DND-41 (cell line): ENCODE measurements at regions not wholly inside any gene's neighbourhood (a gene's known extent, or its start where the extent isn't known, plus 50 kb on each side); places are given as distances from the start of the nearest gene placed in this dataset.
"Not testable (repeated sequence)": the region's sequence is repeated elsewhere in the genome, so short reads cannot be mapped to it uniquely, and the experiment has no call there.

Source experiments
- ATAC-seq: fragments of 200-7000 bp; cut with Tn5 transposase; 3 replicates; pipeline ENCODE4 v1.9.1; 2021; ENCODE audit warnings: low read depth; ENCODE audit not compliant: insufficient read depth
- DNase-seq: peaks from one replicate; pipeline ENCODE4 v3.0.0-alpha.2; 2020
- H2AFZ ChIP-seq: 2 replicates; pipeline ENCODE4 v1.6.0; 2012; ENCODE audit warnings: low read depth, low read length
- H3K27ac ChIP-seq: 2 replicates; pipeline ENCODE4 v1.5.1; 2012; ENCODE audit warnings: low read length, inconsistent platforms
- H3K27me3 ChIP-seq: fragments of 200-600 bp; sonication (generic); 2 replicates; pipeline ENCODE4 v1.6.0; 2012; ENCODE audit warnings: low read length, mild to moderate bottlenecking, inconsistent platforms; ENCODE audit not compliant: insufficient read depth, poor library complexity
- H3K36me3 ChIP-seq: 2 replicates; pipeline ENCODE4 v1.5.1; 2012; ENCODE audit warnings: low read length, inconsistent platforms; ENCODE audit not compliant: insufficient read depth
- H3K4me1 ChIP-seq: 2 replicates; pipeline ENCODE4 v1.5.1; 2012; ENCODE audit warnings: mild to moderate bottlenecking, low read length; ENCODE audit not compliant: insufficient read depth
- H3K4me2 ChIP-seq: 2 replicates; pipeline ENCODE4 v1.6.0; 2012; ENCODE audit warnings: mild to moderate bottlenecking, moderate library complexity, low read length, inconsistent platforms; ENCODE audit not compliant: insufficient read depth
- H3K4me3 ChIP-seq, 2 experiments: fragments of 200-600 bp in 1 of 2; shearing (Covaris generic) in 1 of 2; 2 replicates each; pipeline ENCODE4 v1.5.1; 2012 to 2016; ENCODE audit warnings: inconsistent platforms in 2 of 2, low read length in 2 of 2, mild to moderate bottlenecking in 2 of 2, low read depth in 1 of 2, moderate library complexity in 1 of 2
- H3K79me2 ChIP-seq: 2 replicates; pipeline ENCODE4 v1.6.0; 2012; ENCODE audit warnings: low read length, inconsistent platforms; ENCODE audit not compliant: insufficient read depth
- H3K9ac ChIP-seq: 2 replicates; pipeline ENCODE4 v1.6.0; 2012; ENCODE audit warnings: low read depth, mild to moderate bottlenecking, inconsistent platforms, low read length, moderate library complexity
- H3K9me3 ChIP-seq: 2 replicates; pipeline ENCODE4 v1.5.1; 2012; ENCODE audit warnings: low read length, moderate library complexity, mild to moderate bottlenecking, inconsistent platforms; ENCODE audit not compliant: insufficient read depth, severe bottlenecking
- H4K20me1 ChIP-seq: 2 replicates; pipeline ENCODE4 v1.6.0; 2012; ENCODE audit warnings: low read length; ENCODE audit not compliant: insufficient read depth

DNA sequence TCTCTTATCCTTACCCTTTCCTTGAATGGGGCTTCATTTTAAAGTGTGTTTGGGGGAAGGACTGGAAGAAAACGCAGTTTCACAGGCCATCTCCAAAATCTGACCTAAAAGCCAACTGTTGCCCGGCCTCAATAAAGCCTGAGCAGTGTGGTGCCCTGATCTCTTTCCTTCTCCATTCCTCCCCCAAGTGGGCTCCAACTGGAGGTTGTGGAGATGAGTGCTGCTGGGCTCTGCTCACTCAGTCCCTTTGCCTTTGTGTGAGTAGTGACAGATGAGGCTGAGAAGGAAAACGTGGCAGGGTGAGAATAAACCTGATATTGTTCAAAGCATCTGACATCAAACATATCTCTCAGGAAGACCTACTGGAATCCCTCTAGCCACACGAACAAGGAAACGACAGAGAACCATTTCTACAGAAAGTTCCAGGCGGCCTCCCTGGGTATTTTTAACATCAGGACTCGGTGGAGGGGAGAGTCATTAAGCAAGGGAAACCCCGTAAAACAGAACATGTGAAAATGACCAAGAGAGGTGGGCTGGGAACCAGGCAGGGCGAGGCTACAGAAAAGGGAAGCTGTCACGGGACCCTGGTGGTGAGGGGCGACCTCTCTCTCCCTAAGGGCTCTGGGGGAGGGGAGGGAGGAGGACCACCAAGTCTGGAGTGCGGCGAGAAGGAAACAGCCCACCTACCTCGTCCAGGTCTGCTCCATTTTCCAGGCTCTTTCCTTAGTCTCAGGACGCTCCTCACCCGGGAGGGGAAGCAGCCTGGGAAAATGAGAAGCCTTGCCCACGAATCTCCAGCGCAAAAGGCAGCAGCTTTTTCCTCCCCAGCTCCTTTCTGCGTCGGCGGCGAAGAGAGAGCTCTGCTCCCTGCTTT, 59.1 kb upstream of the NBPF26 start:
- not testable (repeated sequence) for DNase-seq, H3K9me3 ChIP-seq, H3K27me3 ChIP-seq, H3K4me1 ChIP-seq, H3K79me2 ChIP-seq, H3K9ac ChIP-seq, H2AFZ ChIP-seq, H3K36me3 ChIP-seq, H4K20me1 ChIP-seq, H3K27ac ChIP-seq, ATAC-seq, H3K4me3 ChIP-seq
- peak overlapping the region; percentile 44; the same call in 1 of the 2 replicates for H3K4me2 ChIP-seq

- peak overlapping the region; percentile 44; the same call in 1 of the 2 replicates for H3K4me2 ChIP-seq
- not testable (repeated sequence) for H3K9ac ChIP-seq, H3K4me1 ChIP-seq, H3K27me3 ChIP-seq, H2AFZ ChIP-seq, H3K79me2 ChIP-seq, H3K9me3 ChIP-seq, H3K4me3 ChIP-seq, H3K36me3 ChIP-seq, H3K27ac ChIP-seq, H4K20me1 ChIP-seq
- ATAC-seq: peak; percentile 100
- DNase-seq: peak; percentile 6
These were observed 58.5 kb upstream of the NBPF26 start for GRCh38 chr1:120665250-120665577.

- not testable (repeated sequence) for H3K4me2 ChIP-seq, H3K36me3 ChIP-seq, H3K27ac ChIP-seq, H3K9me3 ChIP-seq, H4K20me1 ChIP-seq, DNase-seq, H2AFZ ChIP-seq, ATAC-seq, H3K27me3 ChIP-seq, H3K4me1 ChIP-seq, H3K4me3 ChIP-seq, H3K9ac ChIP-seq, H3K79me2 ChIP-seq
These were observed 55.6 kb upstream of the NBPF26 start for GRCh38 chr1:120668187-120668586.
